Aorta (tissue), 5 donors: ENCODE measurements at regions not wholly inside any gene's neighbourhood (a gene's known extent, or its start where the extent isn't known, plus 50 kb on each side); places are given as distances from the start of the nearest gene placed in this dataset.
A peak's percentile ranks its signal among the peaks of the same experiment; 100 is the strongest.

Experiments
- ATAC-seq: fragments of 200-7000 bp; cut with Tn5 transposase; one replicate; pipeline ENCODE4 v1.9.1; 2022; ENCODE audit warnings: moderate library complexity; ENCODE audit not compliant: low FRiP score
- DNase-seq, 2 donors: peaks; one replicate each; pipeline ENCODE4 v3.0.0-alpha.2; 2020
- H3K27ac ChIP-seq, 2 donors: one replicate each; pipeline ENCODE4 v1.5.1; 2013; ENCODE audit warnings: low read length in 2 of 2, mild to moderate bottlenecking in 2 of 2, moderate library complexity in 2 of 2, control low read depth in 1 of 2, inconsistent platforms in 1 of 2, low read depth in 1 of 2
- H3K27me3 ChIP-seq, 2 donors: one replicate each; pipeline ENCODE4 v1.6.1; 2013; ENCODE audit warnings: control low read depth in 1 of 2, low read length in 1 of 2, mild to moderate bottlenecking in 1 of 2, moderate library complexity in 1 of 2; ENCODE audit not compliant: insufficient read depth in 2 of 2, control insufficient read depth in 1 of 2
- H3K36me3 ChIP-seq, 2 donors: one replicate each; pipeline ENCODE4 v1.6.1; 2013; ENCODE audit warnings: control low read depth in 1 of 2, low read length in 1 of 2, mild to moderate bottlenecking in 1 of 2; ENCODE audit not compliant: insufficient read depth in 2 of 2, control insufficient read depth in 1 of 2
- H3K4me1 ChIP-seq, 2 donors: one replicate each; pipeline ENCODE4 v1.6.1; 2013; ENCODE audit warnings: low read length in 2 of 2, control low read depth in 1 of 2, mild to moderate bottlenecking in 1 of 2, moderate library complexity in 1 of 2; ENCODE audit not compliant: insufficient read depth in 2 of 2, control insufficient read depth in 1 of 2
- H3K4me3 ChIP-seq, 2 donors: one replicate each; pipeline ENCODE4 v1.5.1; 2013; ENCODE audit warnings: low read length in 2 of 2, control low read depth in 1 of 2, mild to moderate bottlenecking in 1 of 2
- H3K9me3 ChIP-seq: one replicate; pipeline ENCODE4 v1.6.1; 2013; ENCODE audit warnings: mild to moderate bottlenecking, low read length; ENCODE audit not compliant: control insufficient read depth
- WGBS, 2 donors: extraction: QIAGEN DNeasy Blood & Tissue Kit; methylation state at CpG; one replicate each; pipeline ENCODE4 v1.1.7; 2013; 5-methylcytosine and 5-hydroxymethylcytosine counted together
- intact Hi-C, 2 donors: fragments of 100-400 bp; cut with DNase I; formaldehyde crosslinking; loops; one replicate each; pipeline versions ENCODE4 v1.14.2 to v1.15.0; 2022
- donor health status: healthy with polysubstance abuse.
- donor health status: Bipolar disorder and iron deficiency.
- donor health status: DM: no; HTN: no; CAD: no.
- donor health status: DM: no; HTN: no; CAD: no.
- donor health status: DM: yes; HTN: yes; CAD: no.

- H3K27me3 ChIP-seq = no peaks in the 10 kb centered on the region
- no peaks in the 10 kb centered on the region for H3K4me1 ChIP-seq
- no peak overlapping the region for H3K4me3 ChIP-seq
- intact Hi-C loops = loop anchor here in 1 of 2 donors (2.0 to 10.0 kb wide), 2 partner anchors 63 to 379 kb away; partner anchors contain the start of genes CDC26 and PRPF4
- H3K27ac ChIP-seq = peak overlapping the region; percentile 7 to 94
- WGBS, 2 donors = 71 to 72% methylated on average over 11 of the region's 11 CpGs
- ATAC-seq = no peak
- no peaks in the 10 kb centered on the region for H3K36me3 ChIP-seq
- peak in 1 of 2 donors; percentile 69 for DNase-seq
- H3K9me3 ChIP-seq = no peaks in the 10 kb centered on the region
Measured at GRCh38 chr9:113653746-113654604, 190.4 kb downstream of the RGS3 start.

DNA sequence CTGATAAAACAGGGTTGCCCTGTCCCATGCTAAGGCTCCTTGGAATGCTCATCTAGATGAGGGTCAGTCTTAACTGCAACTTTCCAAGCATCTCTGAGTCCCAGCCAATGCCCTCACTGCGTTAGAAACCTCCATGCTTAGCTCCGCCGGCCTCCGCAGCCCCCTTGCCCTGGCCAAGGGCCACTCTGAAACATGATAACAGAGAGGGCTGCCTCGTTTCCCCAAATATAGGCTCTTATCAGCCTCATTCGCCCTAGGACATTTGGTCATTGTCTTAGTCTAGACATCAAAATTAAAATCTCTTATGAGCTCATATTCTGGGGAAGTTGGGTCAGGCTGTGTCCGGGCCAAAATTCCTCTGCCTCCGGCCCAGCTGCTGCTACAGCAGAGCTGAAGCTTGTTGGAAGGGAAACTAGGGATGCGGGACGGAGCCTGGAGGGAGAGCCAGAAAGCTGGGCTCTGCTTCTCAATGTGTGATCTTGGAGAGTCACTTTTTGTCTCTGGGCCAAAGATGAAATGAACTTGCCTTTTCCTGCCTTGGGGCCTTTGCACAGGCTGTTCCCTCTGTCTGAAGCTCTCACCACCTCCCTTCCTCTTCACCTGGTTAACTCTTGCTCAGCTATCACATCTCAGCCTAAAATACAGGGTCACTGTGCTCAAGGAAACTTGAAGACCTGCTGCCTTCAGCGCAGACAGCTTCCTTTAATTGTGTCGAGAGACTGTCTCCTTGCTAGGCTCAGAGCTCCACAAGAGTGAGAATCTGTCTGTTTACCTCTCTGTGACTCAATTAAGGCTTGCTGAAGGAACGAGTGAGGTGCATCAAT is 191.3 kb downstream of the RGS3 start:
- WGBS, 2 donors = 2 to 5% methylated on average over 13 of the region's 13 CpGs

DNA sequence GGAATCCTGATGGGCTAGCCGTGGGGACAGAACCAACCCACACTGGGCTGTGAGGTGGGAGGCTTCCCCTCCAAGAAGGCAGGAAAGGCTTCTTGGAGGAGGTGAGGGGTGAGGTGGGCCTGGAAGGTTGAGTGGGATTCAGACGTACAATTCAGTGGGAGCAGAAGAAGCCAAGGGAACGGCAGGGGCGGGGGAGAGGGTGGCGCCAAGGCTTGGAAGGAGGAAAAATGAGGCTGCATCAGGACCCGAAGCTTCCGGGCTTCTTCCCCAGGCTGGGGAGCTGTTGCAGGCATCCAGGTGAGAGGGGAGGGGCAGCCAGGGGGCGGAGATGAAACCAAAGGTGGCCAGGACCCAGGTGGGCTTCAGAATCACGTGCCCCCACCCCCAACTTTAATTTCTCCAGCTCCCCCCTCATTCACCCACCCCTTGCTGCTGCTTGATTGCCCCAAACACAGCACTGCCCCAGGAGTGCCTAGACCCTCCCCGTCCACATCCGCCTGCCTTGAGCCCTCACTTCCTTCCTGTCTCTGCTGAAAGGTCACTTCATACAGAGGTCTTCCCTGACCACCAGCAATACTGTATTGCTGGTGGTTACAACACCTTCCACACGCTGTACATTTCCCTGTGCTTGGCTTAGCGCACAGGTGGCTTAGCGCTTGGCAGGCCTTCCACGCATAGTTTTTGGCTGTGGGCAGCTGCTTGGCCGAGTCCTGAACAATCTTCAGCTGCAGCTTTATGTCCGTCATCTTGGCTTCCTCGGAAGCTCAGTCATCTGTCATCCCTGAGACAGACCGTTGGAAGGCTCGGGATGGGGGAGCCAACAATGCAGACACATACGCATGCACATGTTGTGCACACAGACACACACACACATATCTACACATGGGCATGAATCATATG is 193.5 kb downstream of the RGS3 start:
- WGBS, 2 donors = 66% methylated on average over 21 of the region's 21 CpGs
- Histone ChIP-seq H3K4me1 (no peaks in the 10 kb centered on the region), H3K27me3 (no peaks in the 10 kb centered on the region), H3K4me3 (no peak overlapping the region), H3K9me3 (no peaks in the 10 kb centered on the region), H3K27ac (no peak overlapping the region), H3K36me3 (no peaks in the 10 kb centered on the region)
- intact Hi-C loops = loop anchor here (5.0 to 10.0 kb wide), 2 partner anchors 380 to 382 kb away; partner anchors contain the start of genes CDC26 (in 2 of the 2) and PRPF4 (in 2 of the 2)
- no peak for DNase-seq
- ATAC-seq = no peak

More for the DNA sequence above, 191.3 kb downstream of the RGS3 start:
- Histone ChIP-seq H3K4me3 (no peak overlapping the region), H3K36me3 (no peaks in the 10 kb centered on the region), H3K9me3 (no peaks in the 10 kb centered on the region), H3K27me3 (no peaks in the 10 kb centered on the region), H3K4me1 (no peaks in the 10 kb centered on the region), H3K27ac (peak overlapping the region; percentile 43 to 94)
- ATAC-seq (peak; percentile 85), DNase-seq (peak; percentile 88 to 90)
- intact Hi-C loops = loop anchor here (1.0 to 10.0 kb wide), 5 partner anchors 64 to 380 kb away; partner anchors contain the start of genes CDC26 (in 2 of the 2) and PRPF4 (in 2 of the 2)

DNA sequence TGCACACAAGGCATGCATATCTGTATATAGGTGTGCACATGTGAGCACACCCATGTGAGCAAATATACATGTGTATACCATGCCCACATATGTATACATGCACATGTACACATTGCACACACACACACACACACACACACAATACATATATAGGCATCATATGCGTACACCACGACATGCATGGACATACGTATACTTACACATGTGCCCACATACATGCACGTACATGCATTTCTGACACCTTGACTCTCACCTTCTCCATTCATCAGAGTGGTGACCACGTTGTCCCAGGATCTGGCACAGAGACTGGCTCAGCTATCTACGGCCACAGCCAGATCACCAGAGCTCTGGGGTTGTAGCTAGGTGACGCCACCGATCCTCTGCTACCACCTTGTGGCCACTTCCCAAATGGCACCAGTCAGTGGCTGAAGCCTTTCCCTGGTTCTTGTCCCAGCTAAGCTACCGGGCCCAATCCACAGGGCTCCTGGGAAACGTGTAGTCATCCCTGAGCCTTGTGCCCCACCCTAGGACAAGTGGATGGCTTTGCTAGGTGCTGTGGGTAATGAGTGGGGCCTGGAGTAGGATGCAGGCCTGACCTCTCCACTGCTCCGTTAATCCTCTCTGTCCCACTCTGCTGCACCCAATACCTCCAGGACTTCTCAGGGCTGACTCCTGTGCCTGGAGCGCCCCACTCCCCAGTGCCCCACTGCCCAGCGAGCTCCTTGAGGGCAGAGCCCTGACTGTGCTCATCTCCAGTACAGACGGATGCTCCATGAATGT is 194.4 kb downstream of the RGS3 start:
- H3K27me3 ChIP-seq = no peaks in the 10 kb centered on the region
- no peaks in the 10 kb centered on the region for H3K9me3 ChIP-seq
- DNase-seq (peak; percentile 91 to 94), ATAC-seq (peak; percentile 84)
- H3K36me3 ChIP-seq = no peaks in the 10 kb centered on the region
- no peak overlapping the region for H3K4me3 ChIP-seq
- WGBS, 2 donors = 27% methylated on average over 14 of the region's 14 CpGs
- intact Hi-C loops = loop anchor here (2.0 to 10.0 kb wide), 4 partner anchors 211 to 383 kb away; partner anchors contain the start of genes CDC26 (in 2 of the 2), PRPF4 (in 2 of the 2) and ALAD (in 1 of the 2)
- no peaks in the 10 kb centered on the region for H3K4me1 ChIP-seq
- no peak overlapping the region for H3K27ac ChIP-seq

- intact Hi-C loops = loop anchor here (2.0 to 10.0 kb wide), 4 partner anchors 212 to 384 kb away; partner anchors contain the start of genes CDC26 (in 2 of the 2), PRPF4 (in 2 of the 2) and ALAD (in 1 of the 2)
- H3K27ac ChIP-seq = no peak overlapping the region
- no peaks in the 10 kb centered on the region for H3K27me3 ChIP-seq
- no peaks in the 10 kb centered on the region for H3K36me3 ChIP-seq
- H3K4me1 ChIP-seq = no peaks in the 10 kb centered on the region
- H3K4me3 ChIP-seq = no peak overlapping the region
- ATAC-seq (no peak), DNase-seq (no peak)
- 58 to 60% methylated on average over 3 of the region's 3 CpGs for WGBS, 2 donors
- H3K9me3 ChIP-seq = no peaks in the 10 kb centered on the region
Measured at GRCh38 chr9:113658545-113658895, 195.0 kb downstream of the RGS3 start.

- 64% methylated on average over 3 of the region's 3 CpGs for WGBS, 2 donors
- intact Hi-C loops = loop anchor here (2.0 to 10.0 kb wide), 4 partner anchors 212 to 384 kb away; partner anchors contain the start of genes CDC26 (in 2 of the 2), PRPF4 (in 2 of the 2) and ALAD (in 1 of the 2)
- no peaks in the 10 kb centered on the region for H3K9me3 ChIP-seq
- ATAC-seq (no peak), DNase-seq (no peak)
- H3K36me3 ChIP-seq = no peaks in the 10 kb centered on the region
- no peaks in the 10 kb centered on the region for H3K27me3 ChIP-seq
- no peak overlapping the region for H3K27ac ChIP-seq
- no peak overlapping the region for H3K4me3 ChIP-seq
- no peaks in the 10 kb centered on the region for H3K4me1 ChIP-seq
Measured at GRCh38 chr9:113659039-113659438, 195.5 kb downstream of the RGS3 start.

- Histone ChIP-seq H3K4me1 (no peaks in the 10 kb centered on the region), H3K36me3 (no peaks in the 10 kb centered on the region), H3K4me3 (no peak overlapping the region), H3K27me3 (peaks cover 0 to 1% of the 10 kb centered on the region in 2 donors), H3K27ac (no peak overlapping the region), H3K9me3 (no peaks in the 10 kb centered on the region)
- ATAC-seq (no peak), DNase-seq (no peak)
- WGBS, 2 donors = 82 to 87% methylated on average over 3 of the region's 3 CpGs
- intact Hi-C loops = loop anchor here (2.0 to 10.0 kb wide), 4 partner anchors 213 to 385 kb away; partner anchors contain the start of genes CDC26 (in 2 of the 2), PRPF4 (in 2 of the 2) and ALAD (in 1 of the 2)
Measured at GRCh38 chr9:113659740-113660139, 196.2 kb downstream of the RGS3 start.
